ENCODE measurements at regions not wholly inside any gene's neighbourhood (a gene's known extent, or its start where the extent isn't known, plus 50 kb on each side); places are given as distances from the start of the nearest gene placed in this dataset.

GRCh38 chr1:14111121-14111520, 411.1 kb downstream of the PRDM2 start:
- DNase-seq, result no peak
- Histone ChIP-seq H3K36me3 (no peaks in the 10 kb centered on the region), H3K4me3 (no peak overlapping the region), H3K27me3 (peaks cover 0 to 6% (median 0%) of the 10 kb centered on the region in 7 donors), H3K27ac (no peak overlapping the region), H3K9me3 (peaks cover 0 to 3% (median 0%) of the 10 kb centered on the region in 11 donors), H3K4me1 (peaks cover 0 to 11% (median 0%) of the 10 kb centered on the region in 9 donors)
- TF ChIP-seq CTCF (IDR thresholded peaks at IDR 0.05), result no peak
- 67 to 68% methylated on average over 5 of the region's 5 CpGs for WGBS, 2 donors
- intact Hi-C loops (cut with DNase I), result loop anchor here in 8 of 10 donors (5.0 to 10.0 kb wide), 5 partner anchors 621 to 936 kb away; no protein-coding TSS in a partner anchor
- ATAC-seq, result no peak

GRCh38 chr1:14112613-14113012, 412.6 kb downstream of the PRDM2 start:
- Histone ChIP-seq H3K36me3 (no peaks in the 10 kb centered on the region), H3K9me3 (peaks cover 0 to 4% (median 0%) of the 10 kb centered on the region in 11 donors), H3K4me3 (no peak overlapping the region), H3K27me3 (peaks cover 0 to 5% (median 0%) of the 10 kb centered on the region in 7 donors), H3K4me1 (peaks cover 0 to 11% (median 0%) of the 10 kb centered on the region in 9 donors), H3K27ac (no peak overlapping the region)
- WGBS, 2 donors, result 81 to 84% methylated on average over 1 of the region's 1 CpG
- ATAC-seq (peak in 2 of 8 donors; percentile 37 to 49), DNase-seq (no peak)
- intact Hi-C loops (cut with DNase I), result loop anchor here in 8 of 10 donors (5.0 to 10.0 kb wide), 5 partner anchors 620 to 935 kb away; no protein-coding TSS in a partner anchor
- no peak for TF ChIP-seq CTCF (IDR thresholded peaks at IDR 0.05)

DNA sequence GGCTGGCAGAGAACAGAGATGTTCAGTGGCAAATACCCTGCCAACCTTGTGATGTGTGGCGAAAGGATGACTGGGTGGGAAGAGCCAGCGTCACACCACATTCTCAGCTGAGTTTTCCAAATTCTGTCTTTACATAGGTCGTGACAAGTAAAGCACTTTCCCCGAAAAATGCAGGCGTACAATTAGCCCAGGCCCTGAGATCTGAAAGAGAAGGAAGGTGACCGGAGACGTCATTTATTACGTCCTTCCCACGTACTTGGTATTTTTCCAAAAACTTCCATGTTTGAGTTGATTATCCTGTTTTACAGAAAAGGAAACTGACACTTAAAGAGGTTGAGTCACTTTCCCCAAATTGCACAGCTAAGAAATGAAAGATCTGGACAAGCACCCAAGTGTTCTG, 413.3 kb downstream of the PRDM2 start:
- Histone ChIP-seq H3K4me1 (peaks cover 0 to 11% (median 0%) of the 10 kb centered on the region in 9 donors), H3K36me3 (no peaks in the 10 kb centered on the region), H3K27me3 (no peaks in the 10 kb centered on the region), H3K27ac (no peak overlapping the region), H3K4me3 (no peak overlapping the region), H3K9me3 (peaks cover 0 to 4% (median 0%) of the 10 kb centered on the region in 11 donors)
- TF ChIP-seq CTCF (IDR thresholded peaks at IDR 0.05), result no peak
- ATAC-seq (no peak), DNase-seq (no peak)
- intact Hi-C loops (cut with DNase I), result loop anchor here in 8 of 10 donors (5.0 to 10.0 kb wide), 5 partner anchors 619 to 934 kb away; no protein-coding TSS in a partner anchor
- WGBS, 2 donors, result 79 to 80% methylated on average over 9 of the region's 9 CpGs

- peak; percentile 14 to 67 (median 57) for TF ChIP-seq CTCF (IDR thresholded peaks at IDR 0.05)
- 44 to 46% methylated on average over 15 of the region's 15 CpGs for WGBS, 2 donors
- peak; percentile 56 to 77 (median 62) for ATAC-seq
Measured at GRCh38 chr1:14113841-14114567, 414.0 kb downstream of the PRDM2 start.

More at GRCh38 chr1:14113841-14114567, 414.0 kb downstream of the PRDM2 start:
- DNase-seq, result peak; percentile 20 to 31
- Histone ChIP-seq H3K4me3 (no peak overlapping the region), H3K27ac (no peak overlapping the region), H3K4me1 (peaks cover 0 to 6% (median 0%) of the 10 kb centered on the region in 9 donors), H3K36me3 (no peaks in the 10 kb centered on the region), H3K27me3 (no peaks in the 10 kb centered on the region), H3K9me3 (peaks cover 0 to 4% (median 0%) of the 10 kb centered on the region in 11 donors)
- intact Hi-C loops (cut with DNase I), result loop anchor here in 8 of 10 donors (5.0 to 10.0 kb wide), 5 partner anchors 618 to 933 kb away; no protein-coding TSS in a partner anchor

Data from heart right ventricle (tissue), 16 donors.